Activated B cell treated with CpG ODN at 0.5 μM for 24 hours (primary cell): ENCODE measurements at regions not wholly inside any gene's neighbourhood (a gene's known extent, or its start where the extent isn't known, plus 50 kb on each side); places are given as distances from the start of the nearest gene placed in this dataset.

Source experiments
- ATAC-seq: fragments of 200-7000 bp; cut with Tn5 transposase; one replicate; pipeline ENCODE4 v1.10.0; 2021; ENCODE audit warnings: low read depth, mild to moderate bottlenecking, moderate library complexity
- CTCF ChIA-PET: fragments of 350-600 bp; sonication (Branson Sonifier 250); formaldehyde crosslinking; loops from one replicate; lab custom pipeline; 2021; ENCODE audit warnings: antibody characterized with exemption; lab: Charles Lee
- POLR2A ChIA-PET: fragments of 350-600 bp; sonication (Branson Sonifier 250); formaldehyde crosslinking; loops from one replicate; lab custom pipeline; 2021; ENCODE audit warnings: antibody characterized with exemption; lab: Charles Lee
- DNase-seq: peaks from one replicate; pipeline ENCODE4 v3.0.0; 2022
- H3K27ac Mint-ChIP-seq: one replicate; pipeline ENCODE4 v1.8.0; 2020; ENCODE audit warnings: mixed read lengths
- H3K27me3 Mint-ChIP-seq: one replicate; pipeline ENCODE4 v1.8.0; 2021; ENCODE audit warnings: mixed read lengths
- H3K36me3 Mint-ChIP-seq: one replicate; pipeline ENCODE4 v1.8.0; 2021; ENCODE audit warnings: low read depth, mixed read lengths
- H3K4me1 Mint-ChIP-seq: one replicate; pipeline ENCODE4 v1.8.0; 2021; ENCODE audit warnings: mixed read lengths
- H3K4me3 Mint-ChIP-seq: one replicate; pipeline ENCODE4 v1.8.0; 2020; ENCODE audit warnings: mild to moderate bottlenecking, mixed read lengths
- H3K9me3 Mint-ChIP-seq: one replicate; pipeline ENCODE4 v1.8.0; 2020; ENCODE audit warnings: mixed read lengths
- intact Hi-C: fragments of 100-400 bp; cut with micrococcal nuclease; formaldehyde crosslinking; loops from one replicate; pipeline ENCODE4 v1.15.1; 2024
- TF ChIP-seq, protein P1 (sequence below): fragments of 200-600 bp; IDR thresholded peaks from one replicate; pipeline ENCODE4 v1.8.0; 2022; ENCODE audit warnings: antibody characterized with exemption, mild to moderate bottlenecking

DNA sequence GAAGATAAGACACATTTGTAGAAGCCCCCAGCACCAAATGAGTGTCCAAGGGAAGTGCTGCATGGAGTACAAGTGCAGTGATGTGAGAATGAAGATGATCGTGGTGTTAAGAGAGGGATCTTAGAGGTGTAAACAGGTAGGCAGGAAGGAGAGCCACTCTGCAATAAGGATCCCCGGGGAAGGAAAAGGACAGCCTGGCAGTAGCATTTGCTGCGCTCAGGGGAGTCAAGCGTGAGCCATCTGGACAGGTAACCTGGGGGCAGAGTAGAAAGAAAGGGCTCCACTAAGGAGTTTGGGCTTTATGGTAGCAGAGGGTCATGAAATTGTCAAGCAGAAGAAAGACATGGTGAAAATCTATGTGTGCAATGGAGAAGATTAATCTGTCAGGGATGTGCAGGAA is 587.2 kb downstream of the BUD13 start:
- TF ChIP-seq, protein P1, sequence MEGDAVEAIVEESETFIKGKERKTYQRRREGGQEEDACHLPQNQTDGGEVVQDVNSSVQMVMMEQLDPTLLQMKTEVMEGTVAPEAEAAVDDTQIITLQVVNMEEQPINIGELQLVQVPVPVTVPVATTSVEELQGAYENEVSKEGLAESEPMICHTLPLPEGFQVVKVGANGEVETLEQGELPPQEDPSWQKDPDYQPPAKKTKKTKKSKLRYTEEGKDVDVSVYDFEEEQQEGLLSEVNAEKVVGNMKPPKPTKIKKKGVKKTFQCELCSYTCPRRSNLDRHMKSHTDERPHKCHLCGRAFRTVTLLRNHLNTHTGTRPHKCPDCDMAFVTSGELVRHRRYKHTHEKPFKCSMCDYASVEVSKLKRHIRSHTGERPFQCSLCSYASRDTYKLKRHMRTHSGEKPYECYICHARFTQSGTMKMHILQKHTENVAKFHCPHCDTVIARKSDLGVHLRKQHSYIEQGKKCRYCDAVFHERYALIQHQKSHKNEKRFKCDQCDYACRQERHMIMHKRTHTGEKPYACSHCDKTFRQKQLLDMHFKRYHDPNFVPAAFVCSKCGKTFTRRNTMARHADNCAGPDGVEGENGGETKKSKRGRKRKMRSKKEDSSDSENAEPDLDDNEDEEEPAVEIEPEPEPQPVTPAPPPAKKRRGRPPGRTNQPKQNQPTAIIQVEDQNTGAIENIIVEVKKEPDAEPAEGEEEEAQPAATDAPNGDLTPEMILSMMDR: no peak
- ATAC-seq (no peak), DNase-seq (no peak)
- POLR2A ChIA-PET: no interaction called here
- Mint-ChIP-seq H3K4me1 (no peaks in the 10 kb centered on the region), H3K4me3 (no peak overlapping the region), H3K9me3 (no peaks in the 10 kb centered on the region), H3K36me3 (no peaks in the 10 kb centered on the region), H3K27me3 (no peaks in the 10 kb centered on the region), H3K27ac (no peak overlapping the region)
- intact Hi-C loops: no loop called here
- CTCF ChIA-PET: no interaction called here

GRCh38 chr11:116184763-116185162 is 588.0 kb downstream of the BUD13 start:
- intact Hi-C loops: no loop called here
- DNase-seq (no peak), ATAC-seq (no peak)
- H3K4me3 Mint-ChIP-seq: no peak overlapping the region
- H3K27me3 Mint-ChIP-seq: no peaks in the 10 kb centered on the region
- no peaks in the 10 kb centered on the region for H3K4me1 Mint-ChIP-seq
- POLR2A ChIA-PET: no interaction called here
- no peaks in the 10 kb centered on the region for H3K9me3 Mint-ChIP-seq
- H3K36me3 Mint-ChIP-seq: no peaks in the 10 kb centered on the region
- CTCF ChIA-PET: no interaction called here
- H3K27ac Mint-ChIP-seq: no peak overlapping the region
- TF ChIP-seq, protein P1: no peak

DNA sequence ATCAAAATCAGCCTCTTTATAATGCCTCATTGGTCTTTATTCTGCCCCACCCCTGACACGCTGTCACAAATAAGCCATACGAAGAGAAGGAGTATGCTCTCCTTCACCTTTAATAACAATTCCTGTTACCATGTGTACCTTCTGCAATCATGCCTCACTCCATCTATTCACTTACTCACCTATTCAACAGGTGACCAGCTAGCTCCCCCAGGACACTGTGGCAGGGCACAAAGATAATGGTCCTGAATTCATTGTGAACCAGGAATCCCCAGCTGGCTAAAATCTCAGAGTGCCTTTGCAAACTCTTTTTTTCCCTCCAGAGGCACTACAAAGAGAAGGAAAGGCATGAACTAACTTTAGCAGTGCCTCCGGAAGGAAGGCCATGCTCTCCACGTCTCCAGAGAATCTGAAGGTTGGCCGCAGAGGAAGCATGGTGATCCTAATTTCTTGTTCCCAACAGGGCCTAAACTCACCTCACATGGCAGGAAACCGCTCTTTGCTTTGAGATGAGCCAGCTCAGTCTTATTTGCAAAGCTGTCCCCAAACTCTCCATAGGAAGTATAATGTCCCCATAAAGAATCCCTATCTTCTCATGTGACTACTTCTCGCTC is 590.3 kb downstream of the BUD13 start:
- H3K4me3 Mint-ChIP-seq: no peak overlapping the region
- no peak for DNase-seq

DNA sequence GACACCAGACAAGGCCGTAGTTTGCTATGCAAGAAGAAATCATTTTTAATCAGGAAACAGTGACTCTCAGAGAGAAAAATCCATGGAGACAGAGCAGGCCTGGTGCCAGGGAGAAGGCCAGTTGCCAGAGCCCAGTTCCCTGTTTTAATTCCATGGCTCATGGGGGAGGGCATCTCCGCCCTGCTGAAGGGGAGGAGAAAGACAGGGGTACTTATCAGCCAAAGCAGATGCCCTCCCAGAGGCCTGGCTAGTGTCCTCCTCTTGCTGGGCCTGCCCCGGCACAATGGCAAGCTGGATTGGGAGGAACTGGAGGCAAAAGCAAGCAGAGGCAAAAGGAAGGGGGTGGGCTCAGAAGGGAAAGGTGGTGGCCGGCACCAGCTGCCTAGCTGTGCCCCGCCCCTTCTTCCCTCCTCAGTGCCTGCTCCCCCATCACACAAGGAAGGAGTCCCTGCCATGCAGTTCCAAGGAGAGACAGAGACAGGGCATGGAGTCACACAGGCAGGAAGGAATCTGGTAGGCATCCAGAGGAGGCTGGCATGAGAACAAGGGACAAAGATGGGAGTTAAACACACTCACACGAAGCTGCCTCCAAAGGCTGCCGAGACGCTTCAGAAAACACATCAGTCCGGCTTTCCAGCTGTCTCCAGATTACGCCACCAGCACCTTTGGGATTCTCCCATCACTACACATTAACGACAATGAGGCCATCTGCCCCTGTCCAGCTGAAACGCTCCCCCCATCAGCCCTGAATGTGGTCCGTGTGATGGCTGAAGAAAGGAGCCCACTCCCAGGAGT is 591.8 kb downstream of the BUD13 start:
- no peaks in the 10 kb centered on the region for H3K4me1 Mint-ChIP-seq

More for the DNA sequence above, 590.3 kb downstream of the BUD13 start:
- ChIA-PET CTCF (no interaction called here), POLR2A (no interaction called here)
- Mint-ChIP-seq H3K27me3 (peaks cover 2% of the 10 kb centered on the region), H3K27ac (no peak overlapping the region), H3K4me1 (no peaks in the 10 kb centered on the region), H3K9me3 (no peaks in the 10 kb centered on the region), H3K36me3 (no peaks in the 10 kb centered on the region)
- TF ChIP-seq, protein P1: no peak
- intact Hi-C loops: no loop called here
- no peak for ATAC-seq

DNA sequence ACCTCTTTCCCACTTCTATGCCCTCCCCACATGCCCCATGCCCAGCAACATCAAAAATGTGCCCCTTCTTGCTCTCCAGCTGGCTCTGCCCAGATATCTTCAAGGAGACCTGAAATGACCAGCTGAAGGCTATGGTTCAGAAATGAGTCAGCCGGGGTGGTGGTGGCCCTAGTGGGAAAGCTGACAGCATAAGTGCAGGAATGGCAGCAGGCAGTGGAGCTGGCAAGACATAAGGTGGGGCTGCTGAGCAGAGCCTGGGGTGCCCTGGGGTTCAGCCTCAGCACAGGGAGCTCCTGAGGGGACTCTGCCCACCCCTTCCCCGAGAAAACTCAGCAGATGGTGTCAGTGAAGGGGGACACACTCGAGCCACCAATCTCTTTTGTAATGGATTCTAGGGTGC is 593.4 kb downstream of the BUD13 start:
- ChIA-PET POLR2A (no interaction called here), CTCF (no interaction called here)
- Mint-ChIP-seq H3K4me1 (no peaks in the 10 kb centered on the region), H3K4me3 (no peak overlapping the region), H3K9me3 (no peaks in the 10 kb centered on the region), H3K27ac (no peak overlapping the region), H3K27me3 (peaks cover 9% of the 10 kb centered on the region), H3K36me3 (no peaks in the 10 kb centered on the region)
- no peak for DNase-seq
- no peak for ATAC-seq
- intact Hi-C loops: no loop called here
- TF ChIP-seq, protein P1: no peak

More for the DNA sequence above, 591.8 kb downstream of the BUD13 start:
- ChIA-PET CTCF (no interaction called here), POLR2A (no interaction called here)
- Mint-ChIP-seq H3K4me3 (no peak overlapping the region), H3K36me3 (no peaks in the 10 kb centered on the region), H3K9me3 (no peaks in the 10 kb centered on the region), H3K27me3 (peaks cover 3% of the 10 kb centered on the region), H3K27ac (no peak overlapping the region)
- intact Hi-C loops: no loop called here
- no peak for ATAC-seq
- no peak for DNase-seq
- TF ChIP-seq, protein P1: no peak
